IgD-negative memory B cell (primary cell): ENCODE measurements at regions not wholly inside any gene's neighbourhood (a gene's known extent, or its start where the extent isn't known, plus 50 kb on each side); places are given as distances from the start of the nearest gene placed in this dataset.
A peak's percentile ranks its signal among the peaks of the same experiment; 100 is the strongest.

Experiments
- H3K27ac Mint-ChIP-seq, 3 donors: one replicate each; pipeline ENCODE4 v1.8.0; 2020 to 2022; ENCODE audit warnings: mild to moderate bottlenecking in 3 of 3, mixed read lengths in 3 of 3, moderate library complexity in 1 of 3
- H3K27me3 Mint-ChIP-seq: one replicate; pipeline ENCODE4 v1.8.0; 2021; ENCODE audit warnings: mixed read lengths
- H3K36me3 Mint-ChIP-seq: one replicate; pipeline ENCODE4 v1.8.0; 2020; ENCODE audit warnings: mild to moderate bottlenecking, mixed read lengths
- H3K4me1 Mint-ChIP-seq, 3 donors: one replicate each; pipeline ENCODE4 v1.8.0; 2020 to 2022; ENCODE audit warnings: mixed read lengths in 3 of 3, mild to moderate bottlenecking in 1 of 3
- H3K4me3 Mint-ChIP-seq, 4 donors: one replicate each; pipeline ENCODE4 v1.8.0; 2020 to 2022; ENCODE audit warnings: mild to moderate bottlenecking in 4 of 4, mixed read lengths in 4 of 4, moderate library complexity in 3 of 4
- H3K9me3 Mint-ChIP-seq, 3 donors: one replicate each; pipeline ENCODE4 v1.8.0; 2020 to 2021; ENCODE audit warnings: mixed read lengths in 3 of 3, mild to moderate bottlenecking in 1 of 3

GRCh38 chr4:79626611-79627010, 218.6 kb upstream of the GK2 start:
- peaks cover 0 to 10% (median 1%) of the 10 kb centered on the region in 3 donors for H3K4me1 Mint-ChIP-seq
- H3K27ac Mint-ChIP-seq = no peak overlapping the region
- no peaks in the 10 kb centered on the region for H3K36me3 Mint-ChIP-seq
- H3K4me3 Mint-ChIP-seq = no peak overlapping the region
- H3K9me3 Mint-ChIP-seq = no peaks in the 10 kb centered on the region
- H3K27me3 Mint-ChIP-seq = no peaks in the 10 kb centered on the region

GRCh38 chr4:79626101-79626500, 218.1 kb upstream of the GK2 start:
- H3K4me1 Mint-ChIP-seq = peaks cover 0 to 8% (median 1%) of the 10 kb centered on the region in 3 donors
- H3K36me3 Mint-ChIP-seq = no peaks in the 10 kb centered on the region
- peak overlapping the region in 3 of 4 donors; percentile 14 to 30 (median 18) for H3K4me3 Mint-ChIP-seq
- H3K27ac Mint-ChIP-seq = no peak overlapping the region
- H3K9me3 Mint-ChIP-seq = no peaks in the 10 kb centered on the region
- no peaks in the 10 kb centered on the region for H3K27me3 Mint-ChIP-seq

- Mint-ChIP-seq H3K4me1 (peaks cover 0 to 8% (median 1%) of the 10 kb centered on the region in 3 donors), H3K9me3 (no peaks in the 10 kb centered on the region), H3K27ac (no peak overlapping the region), H3K36me3 (peaks cover 2% of the 10 kb centered on the region), H3K27me3 (no peaks in the 10 kb centered on the region), H3K4me3 (no peak overlapping the region)
Measured at GRCh38 chr4:79625361-79625760, 217.3 kb upstream of the GK2 start.

GRCh38 chr4:79623021-79623870, 215.2 kb upstream of the GK2 start:
- peaks cover 2% of the 10 kb centered on the region for H3K36me3 Mint-ChIP-seq

GRCh38 chr4:79621061-79621460, 213.0 kb upstream of the GK2 start:
- peaks cover 0 to 7% (median 1%) of the 10 kb centered on the region in 3 donors for H3K4me1 Mint-ChIP-seq
- H3K36me3 Mint-ChIP-seq = peaks cover 2% of the 10 kb centered on the region
- H3K27me3 Mint-ChIP-seq = no peaks in the 10 kb centered on the region
- H3K27ac Mint-ChIP-seq = no peak overlapping the region
- H3K4me3 Mint-ChIP-seq = no peak overlapping the region
- no peaks in the 10 kb centered on the region for H3K9me3 Mint-ChIP-seq

More at GRCh38 chr4:79623021-79623870, 215.2 kb upstream of the GK2 start:
- Mint-ChIP-seq H3K4me3 (no peak overlapping the region), H3K4me1 (peaks cover 0 to 8% (median 1%) of the 10 kb centered on the region in 3 donors), H3K27me3 (no peaks in the 10 kb centered on the region), H3K9me3 (no peaks in the 10 kb centered on the region), H3K27ac (no peak overlapping the region)

- H3K4me1 Mint-ChIP-seq = peaks cover 0 to 2% (median under 1%) of the 10 kb centered on the region in 3 donors
- peaks cover 2% of the 10 kb centered on the region for H3K36me3 Mint-ChIP-seq
- H3K27ac Mint-ChIP-seq = no peak overlapping the region
- H3K4me3 Mint-ChIP-seq = no peak overlapping the region
- no peaks in the 10 kb centered on the region for H3K9me3 Mint-ChIP-seq
- no peaks in the 10 kb centered on the region for H3K27me3 Mint-ChIP-seq
Measured at GRCh38 chr4:79620617-79621016, 212.6 kb upstream of the GK2 start.

- peaks cover 0 to 3% (median 0%) of the 10 kb centered on the region in 3 donors for H3K9me3 Mint-ChIP-seq
- H3K4me3 Mint-ChIP-seq = no peak overlapping the region
- H3K27ac Mint-ChIP-seq = no peak overlapping the region
- no peaks in the 10 kb centered on the region for H3K27me3 Mint-ChIP-seq
- no peaks in the 10 kb centered on the region for H3K36me3 Mint-ChIP-seq
- H3K4me1 Mint-ChIP-seq = peaks cover 0 to 7% (median 6%) of the 10 kb centered on the region in 3 donors
Measured at GRCh38 chr4:79613269-79613935, 205.4 kb upstream of the GK2 start.

GRCh38 chr4:79611026-79611425, 203.0 kb upstream of the GK2 start:
- H3K36me3 Mint-ChIP-seq = peaks cover 4% of the 10 kb centered on the region
- peak overlapping the region in 1 of 4 donors; percentile 79 for H3K4me3 Mint-ChIP-seq
- peaks cover 5 to 20% (median 7%) of the 10 kb centered on the region in 3 donors for H3K4me1 Mint-ChIP-seq
- H3K27me3 Mint-ChIP-seq = no peaks in the 10 kb centered on the region
- peaks cover 0 to 6% (median 0%) of the 10 kb centered on the region in 3 donors for H3K9me3 Mint-ChIP-seq
- no peak overlapping the region for H3K27ac Mint-ChIP-seq

GRCh38 chr4:79609817-79610216, 201.8 kb upstream of the GK2 start:
- Mint-ChIP-seq H3K9me3 (peaks cover 0 to 6% (median 0%) of the 10 kb centered on the region in 3 donors), H3K4me1 (peaks cover 7 to 20% (median 7%) of the 10 kb centered on the region in 3 donors), H3K4me3 (peak overlapping the region in 1 of 4 donors; percentile 25), H3K27ac (no peak overlapping the region), H3K27me3 (no peaks in the 10 kb centered on the region), H3K36me3 (peaks cover 4% of the 10 kb centered on the region)

GRCh38 chr4:79607979-79608378, 200.0 kb upstream of the GK2 start:
- Mint-ChIP-seq H3K27me3 (no peaks in the 10 kb centered on the region), H3K36me3 (peaks cover 4% of the 10 kb centered on the region), H3K4me1 (peaks cover 17 to 33% (median 22%) of the 10 kb centered on the region in 3 donors), H3K27ac (peak overlapping the region in 1 of 3 donors; percentile 8), H3K9me3 (peaks cover 0 to 6% (median 0%) of the 10 kb centered on the region in 3 donors), H3K4me3 (peak overlapping the region in 1 of 4 donors; percentile 57)

- peak overlapping the region; percentile 41 to 78 (median 64) for H3K4me3 Mint-ChIP-seq
- H3K9me3 Mint-ChIP-seq = peaks cover 5 to 13% (median 8%) of the 10 kb centered on the region in 3 donors
- peak overlapping the region; percentile 65 to 94 (median 77) for H3K27ac Mint-ChIP-seq
- H3K27me3 Mint-ChIP-seq = peaks cover 1% of the 10 kb centered on the region
- peaks cover 33 to 58% (median 44%) of the 10 kb centered on the region in 3 donors for H3K4me1 Mint-ChIP-seq
- H3K36me3 Mint-ChIP-seq = peaks cover 8% of the 10 kb centered on the region
Measured at GRCh38 chr4:79604152-79604551, 196.1 kb upstream of the GK2 start.

- H3K4me3 Mint-ChIP-seq = peak overlapping the region; percentile 41 to 78 (median 64)
- H3K27me3 Mint-ChIP-seq = peaks cover 1% of the 10 kb centered on the region
- H3K27ac Mint-ChIP-seq = peak overlapping the region; percentile 65 to 94 (median 77)
- peaks cover 33 to 58% (median 44%) of the 10 kb centered on the region in 3 donors for H3K4me1 Mint-ChIP-seq
- H3K36me3 Mint-ChIP-seq = peaks cover 8% of the 10 kb centered on the region
- H3K9me3 Mint-ChIP-seq = peaks cover 5 to 13% (median 8%) of the 10 kb centered on the region in 3 donors
Measured at GRCh38 chr4:79603681-79604080, 195.7 kb upstream of the GK2 start.

GRCh38 chr4:79599691-79600090, 191.7 kb upstream of the GK2 start:
- H3K4me1 Mint-ChIP-seq = peaks cover 46 to 64% (median 47%) of the 10 kb centered on the region in 3 donors
- peak overlapping the region; percentile 69 to 95 (median 92) for H3K27ac Mint-ChIP-seq
- H3K9me3 Mint-ChIP-seq = peaks cover 5 to 13% (median 6%) of the 10 kb centered on the region in 3 donors

GRCh38 chr4:79598801-79599200, 190.8 kb upstream of the GK2 start:
- Mint-ChIP-seq H3K4me3 (peak overlapping the region; percentile 82 to 95 (median 94)), H3K27me3 (peaks cover 1% of the 10 kb centered on the region), H3K36me3 (peaks cover 4% of the 10 kb centered on the region), H3K4me1 (peaks cover 39 to 59% (median 41%) of the 10 kb centered on the region in 3 donors), H3K27ac (peak overlapping the region; percentile 69 to 95 (median 87)), H3K9me3 (peaks cover 5 to 13% (median 6%) of the 10 kb centered on the region in 3 donors)

More at GRCh38 chr4:79599691-79600090, 191.7 kb upstream of the GK2 start:
- Mint-ChIP-seq H3K36me3 (peaks cover 4% of the 10 kb centered on the region), H3K27me3 (peaks cover 1% of the 10 kb centered on the region), H3K4me3 (peak overlapping the region; percentile 82 to 95 (median 94))

GRCh38 chr4:79598214-79598613, 190.2 kb upstream of the GK2 start:
- Mint-ChIP-seq H3K27ac (peak overlapping the region; percentile 69 to 95 (median 93)), H3K36me3 (peaks cover 4% of the 10 kb centered on the region), H3K4me3 (peak overlapping the region; percentile 82 to 95 (median 94)), H3K9me3 (peaks cover 5 to 13% (median 6%) of the 10 kb centered on the region in 3 donors), H3K4me1 (peaks cover 33 to 54% (median 36%) of the 10 kb centered on the region in 3 donors), H3K27me3 (peaks cover 1% of the 10 kb centered on the region)
